Mesothelial cell of epicardium (in vitro differentiated cells): ENCODE measurements at regions not wholly inside any gene's neighbourhood (a gene's known extent, or its start where the extent isn't known, plus 50 kb on each side); places are given as distances from the start of the nearest gene placed in this dataset.

Experiments used
- DNase-seq, 2 experiments: peaks; one replicate each; pipeline ENCODE4 v3.0.0; 2021; ENCODE audit warnings: low spot score in 2 of 2; ENCODE audit not compliant: unreplicated experiment in 2 of 2
- H3K27ac Mint-ChIP-seq: 2 replicates; pipeline ENCODE4 v1.8.0; 2021; ENCODE audit warnings: mixed read lengths
- H3K27me3 Mint-ChIP-seq: 2 replicates; pipeline ENCODE4 v1.8.0; 2021; ENCODE audit warnings: low read depth, mixed read lengths
- H3K36me3 Mint-ChIP-seq: 2 replicates; pipeline ENCODE4 v1.8.0; 2021; ENCODE audit warnings: mixed read lengths
- H3K4me1 Mint-ChIP-seq: 2 replicates; pipeline ENCODE4 v1.8.0; 2021; ENCODE audit warnings: mixed read lengths
- H3K4me3 Mint-ChIP-seq: 2 replicates; pipeline ENCODE4 v1.8.0; 2021; ENCODE audit warnings: mild to moderate bottlenecking, moderate library complexity, mixed read lengths
- H3K9me3 Mint-ChIP-seq: 2 replicates; pipeline ENCODE4 v1.8.0; 2021; ENCODE audit warnings: mixed read lengths
- TF ChIP-seq, protein P1 (sequence below): fragments of 200-600 bp; sonication (generic); IDR thresholded peaks from one replicate; pipeline ENCODE4 v1.5.0; 2021; ENCODE audit warnings: antibody characterized with exemption; ENCODE audit not compliant: unreplicated experiment

DNA sequence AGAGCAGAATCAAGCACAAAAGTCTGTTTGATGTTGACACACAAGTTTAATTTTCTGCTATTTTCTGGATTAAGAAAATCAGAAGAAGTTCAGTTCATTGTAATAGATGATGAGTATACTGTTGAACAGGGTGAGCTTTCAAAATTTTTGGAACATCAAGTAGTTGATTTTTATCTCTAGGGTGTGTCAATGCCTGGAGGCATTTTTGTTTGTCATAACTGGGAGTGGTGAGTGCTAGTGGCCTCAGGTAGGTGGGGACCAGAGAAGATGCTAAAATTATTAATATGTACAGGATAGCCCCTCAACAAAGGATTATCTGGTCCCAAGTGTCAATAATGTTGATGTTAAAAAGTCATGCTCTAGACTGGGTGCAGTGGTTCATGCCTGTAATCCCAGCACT, 279.7 kb upstream of the GNPDA2 start:
- peaks cover 6% of the 10 kb centered on the region for H3K9me3 Mint-ChIP-seq
- no peak overlapping the region for H3K27ac Mint-ChIP-seq
- H3K4me1 Mint-ChIP-seq: peaks cover 3% of the 10 kb centered on the region
- DNase-seq: no peak
- no peak overlapping the region for H3K4me3 Mint-ChIP-seq
- TF ChIP-seq, protein P1, sequence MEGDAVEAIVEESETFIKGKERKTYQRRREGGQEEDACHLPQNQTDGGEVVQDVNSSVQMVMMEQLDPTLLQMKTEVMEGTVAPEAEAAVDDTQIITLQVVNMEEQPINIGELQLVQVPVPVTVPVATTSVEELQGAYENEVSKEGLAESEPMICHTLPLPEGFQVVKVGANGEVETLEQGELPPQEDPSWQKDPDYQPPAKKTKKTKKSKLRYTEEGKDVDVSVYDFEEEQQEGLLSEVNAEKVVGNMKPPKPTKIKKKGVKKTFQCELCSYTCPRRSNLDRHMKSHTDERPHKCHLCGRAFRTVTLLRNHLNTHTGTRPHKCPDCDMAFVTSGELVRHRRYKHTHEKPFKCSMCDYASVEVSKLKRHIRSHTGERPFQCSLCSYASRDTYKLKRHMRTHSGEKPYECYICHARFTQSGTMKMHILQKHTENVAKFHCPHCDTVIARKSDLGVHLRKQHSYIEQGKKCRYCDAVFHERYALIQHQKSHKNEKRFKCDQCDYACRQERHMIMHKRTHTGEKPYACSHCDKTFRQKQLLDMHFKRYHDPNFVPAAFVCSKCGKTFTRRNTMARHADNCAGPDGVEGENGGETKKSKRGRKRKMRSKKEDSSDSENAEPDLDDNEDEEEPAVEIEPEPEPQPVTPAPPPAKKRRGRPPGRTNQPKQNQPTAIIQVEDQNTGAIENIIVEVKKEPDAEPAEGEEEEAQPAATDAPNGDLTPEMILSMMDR: no peak
- peaks cover 4% of the 10 kb centered on the region for H3K27me3 Mint-ChIP-seq
- H3K36me3 Mint-ChIP-seq: no peaks in the 10 kb centered on the region

DNA sequence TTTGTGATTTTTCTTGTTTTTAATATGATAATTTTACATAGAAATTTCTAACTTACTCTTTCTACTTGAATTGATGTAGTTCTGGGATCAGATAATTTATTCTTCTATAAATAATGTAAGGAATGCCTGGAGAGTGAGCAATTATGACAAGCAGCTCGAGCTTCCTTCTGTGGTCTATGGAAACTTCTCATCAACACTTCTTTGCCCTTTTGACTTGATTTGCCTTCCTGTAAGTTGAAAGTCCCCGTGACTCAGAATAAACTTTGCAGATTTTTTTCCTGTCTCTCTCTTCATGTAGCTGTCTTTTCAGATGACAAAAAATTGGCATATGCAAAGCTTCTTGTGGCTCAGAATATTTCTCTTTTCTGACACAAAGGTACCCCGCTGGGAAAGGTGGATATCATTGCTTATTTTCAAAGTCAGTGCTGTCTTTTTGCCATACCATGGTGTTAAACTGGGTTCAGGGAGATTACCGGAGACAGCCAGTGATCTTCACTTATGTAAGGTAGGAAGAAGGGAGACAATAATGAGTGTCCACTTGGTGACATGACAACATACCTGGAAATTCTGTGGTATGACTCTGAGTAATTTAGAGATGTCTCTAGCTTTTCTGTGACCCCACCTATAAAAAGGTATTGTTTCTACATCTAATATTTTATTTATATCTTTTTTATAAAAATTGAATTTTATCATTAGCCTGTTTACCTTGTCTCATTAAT, 278.6 kb upstream of the GNPDA2 start:
- DNase-seq: no peak
- no peaks in the 10 kb centered on the region for H3K27me3 Mint-ChIP-seq
- H3K4me1 Mint-ChIP-seq: peaks cover 3% of the 10 kb centered on the region
- H3K9me3 Mint-ChIP-seq: peaks cover 6% of the 10 kb centered on the region
- H3K36me3 Mint-ChIP-seq: no peaks in the 10 kb centered on the region
- H3K4me3 Mint-ChIP-seq: no peak overlapping the region
- TF ChIP-seq, protein P1: no peak
- H3K27ac Mint-ChIP-seq: no peak overlapping the region

GRCh38 chr4:45004326-45004725, 278.0 kb upstream of the GNPDA2 start:
- H3K27ac Mint-ChIP-seq: no peak overlapping the region
- no peak for DNase-seq
- peaks cover 6% of the 10 kb centered on the region for H3K9me3 Mint-ChIP-seq
- H3K4me1 Mint-ChIP-seq: peaks cover 3% of the 10 kb centered on the region
- TF ChIP-seq, protein P1: no peak
- no peaks in the 10 kb centered on the region for H3K36me3 Mint-ChIP-seq
- H3K27me3 Mint-ChIP-seq: no peaks in the 10 kb centered on the region
- H3K4me3 Mint-ChIP-seq: no peak overlapping the region

DNA sequence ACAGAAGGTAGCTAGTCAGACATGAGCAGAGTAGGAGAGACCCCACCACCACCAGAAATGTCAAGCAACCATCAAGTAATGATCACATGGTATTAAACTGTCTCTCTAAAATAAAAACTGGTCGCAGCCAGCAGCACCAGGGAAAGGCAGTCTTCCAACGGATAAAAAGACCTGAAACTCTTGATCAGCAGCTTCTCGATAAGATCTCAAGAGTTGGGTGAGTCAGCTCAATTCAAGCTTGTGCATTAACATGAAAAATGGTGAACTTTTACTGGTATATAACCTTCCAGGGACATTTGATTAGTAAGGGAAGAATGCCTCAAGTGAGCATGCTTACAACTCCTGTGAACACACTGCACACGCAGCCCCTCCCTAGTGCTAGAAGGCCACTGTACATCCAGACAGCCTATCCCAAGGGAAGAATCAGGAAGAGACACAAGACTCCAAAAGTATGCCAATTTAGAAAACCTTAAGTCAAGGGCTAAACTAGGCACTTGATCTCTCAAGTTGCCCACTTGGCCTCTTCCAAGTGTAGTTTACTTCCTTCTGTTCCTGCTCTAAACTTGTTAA, 270.0 kb upstream of the GNPDA2 start:
- no peak overlapping the region for H3K4me3 Mint-ChIP-seq
- no peak overlapping the region for H3K27ac Mint-ChIP-seq
- no peak for DNase-seq
- H3K36me3 Mint-ChIP-seq: no peaks in the 10 kb centered on the region
- no peaks in the 10 kb centered on the region for H3K9me3 Mint-ChIP-seq
- H3K27me3 Mint-ChIP-seq: peaks cover 1% of the 10 kb centered on the region
- TF ChIP-seq, protein P1: no peak
- H3K4me1 Mint-ChIP-seq: no peaks in the 10 kb centered on the region

- no peak overlapping the region for H3K4me3 Mint-ChIP-seq
- H3K27me3 Mint-ChIP-seq: no peaks in the 10 kb centered on the region
- peaks cover 6% of the 10 kb centered on the region for H3K9me3 Mint-ChIP-seq
- no peaks in the 10 kb centered on the region for H3K4me1 Mint-ChIP-seq
- DNase-seq: no peak
- H3K36me3 Mint-ChIP-seq: no peaks in the 10 kb centered on the region
- TF ChIP-seq, protein P1: no peak
- no peak overlapping the region for H3K27ac Mint-ChIP-seq
Observed at GRCh38 chr4:44988011-44988410, 261.7 kb upstream of the GNPDA2 start.
